ENCODE measurements at regions not wholly inside any gene's neighbourhood (a gene's known extent, or its start where the extent isn't known, plus 50 kb on each side); places are given as distances from the start of the nearest gene placed in this dataset.

DNA sequence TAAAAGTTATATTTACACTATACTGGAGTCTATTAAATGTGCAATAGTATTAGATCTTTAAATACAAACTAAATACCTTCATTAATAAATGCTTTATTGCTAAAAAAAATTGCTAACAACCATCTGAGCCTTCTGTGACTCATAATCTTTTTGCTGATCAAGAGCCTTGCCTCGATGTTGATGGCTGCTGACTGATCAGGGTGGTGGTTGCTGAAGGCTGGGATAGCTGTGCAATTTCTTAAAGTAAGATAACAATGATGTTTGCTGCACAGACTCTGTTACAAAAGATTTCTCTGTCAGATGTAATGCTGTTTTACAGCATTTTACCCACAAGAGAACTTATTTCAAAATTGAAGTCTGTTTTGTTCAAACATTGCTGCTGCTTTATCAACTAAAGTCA lies 421.4 kb upstream of the CYRIA start:
- TF ChIP-seq, protein P1, sequence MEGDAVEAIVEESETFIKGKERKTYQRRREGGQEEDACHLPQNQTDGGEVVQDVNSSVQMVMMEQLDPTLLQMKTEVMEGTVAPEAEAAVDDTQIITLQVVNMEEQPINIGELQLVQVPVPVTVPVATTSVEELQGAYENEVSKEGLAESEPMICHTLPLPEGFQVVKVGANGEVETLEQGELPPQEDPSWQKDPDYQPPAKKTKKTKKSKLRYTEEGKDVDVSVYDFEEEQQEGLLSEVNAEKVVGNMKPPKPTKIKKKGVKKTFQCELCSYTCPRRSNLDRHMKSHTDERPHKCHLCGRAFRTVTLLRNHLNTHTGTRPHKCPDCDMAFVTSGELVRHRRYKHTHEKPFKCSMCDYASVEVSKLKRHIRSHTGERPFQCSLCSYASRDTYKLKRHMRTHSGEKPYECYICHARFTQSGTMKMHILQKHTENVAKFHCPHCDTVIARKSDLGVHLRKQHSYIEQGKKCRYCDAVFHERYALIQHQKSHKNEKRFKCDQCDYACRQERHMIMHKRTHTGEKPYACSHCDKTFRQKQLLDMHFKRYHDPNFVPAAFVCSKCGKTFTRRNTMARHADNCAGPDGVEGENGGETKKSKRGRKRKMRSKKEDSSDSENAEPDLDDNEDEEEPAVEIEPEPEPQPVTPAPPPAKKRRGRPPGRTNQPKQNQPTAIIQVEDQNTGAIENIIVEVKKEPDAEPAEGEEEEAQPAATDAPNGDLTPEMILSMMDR (IDR thresholded peaks at IDR 0.05; ENCODE audit: low read depth, low read length): no peak
- TF ChIP-seq EZH2phosphoT487 (IDR thresholded peaks at IDR 0.05; ENCODE audit: low read depth): no peak
